A549 (cell line): ENCODE measurements at regions not wholly inside any gene's neighbourhood (a gene's known extent, or its start where the extent isn't known, plus 50 kb on each side); places are given as distances from the start of the nearest gene placed in this dataset.

Source experiments
- ATAC-seq, 2 experiments: fragments of 200-7000 bp in 1 of 2; fragments of >200 bp in 1 of 2; cut with Nextera tagmentation in 1 of 2; cut with Tn5 transposase in 1 of 2; 3 replicates each; pipeline versions ENCODE4 v1.8.0 to v1.9.1; 2018 to 2020; ENCODE audit warnings: mild to moderate bottlenecking in 1 of 2, moderate library complexity in 1 of 2
- CTCF ChIA-PET: fragments of 300-600 bp; sonication (Branson Sonifier 250); formaldehyde crosslinking; extraction: SDS; loops from one replicate; lab custom pipeline; 2021; ENCODE audit warnings: antibody characterized with exemption, inconsistent platforms; lab: Yijun Ruan, JAX
- POLR2A ChIA-PET: fragments of 350-600 bp; formaldehyde crosslinking; extraction: SDS; loops from one replicate; lab custom pipeline; 2021; ENCODE audit warnings: antibody characterized with exemption, inconsistent platforms; lab: Yijun Ruan, JAX
- DNase-seq, 2 experiments: peaks; one replicate each; pipeline versions ENCODE4 v3.0.0 to v3.0.0-alpha.2; 2011 to 2016; ENCODE audit warnings: low read depth in 1 of 2, low spot score in 1 of 2
- FAIRE-seq: peaks from 2 replicates; lab custom pipeline; 2011; peaks lifted over from hg19 to GRCh38; lab: Jason Lieb, UNC
- H3K27ac ChIP-seq, 2 experiments: fragments of >200 bp; sonication (Bioruptor Twin); formaldehyde crosslinking; 3 replicates each; pipeline ENCODE4 v1.5.1; 2016 to 2017
- H3K4me1 ChIP-seq: fragments of >200 bp; sonication (Bioruptor Twin); formaldehyde crosslinking; 3 replicates; pipeline ENCODE4 v1.6.1; 2016
- H3K4me2 ChIP-seq: fragments of >200 bp; sonication (Bioruptor Twin); formaldehyde crosslinking; 3 replicates; pipeline ENCODE4 v1.6.1; 2016
- H3K4me3 ChIP-seq: fragments of >200 bp; sonication (Bioruptor Twin); formaldehyde crosslinking; 3 replicates; pipeline ENCODE4 v1.5.1; 2016
- H3K9me3 ChIP-seq: fragments of >200 bp; sonication (Bioruptor Twin); formaldehyde crosslinking; 3 replicates; pipeline ENCODE4 v1.6.1; 2016
- CBX2 ChIP-seq: fragments of 200-600 bp; sonication (generic); IDR thresholded peaks from 2 replicates; pipeline ENCODE4 v1.6.1; 2016; ENCODE audit warnings: low read depth, mild to moderate bottlenecking, borderline replicate concordance
- EHF ChIP-seq: fragments of 250-450 bp; sonication (Bioruptor Pico); IDR thresholded peaks from 2 replicates; pipeline ENCODE4 v1.5.0; 2020; ENCODE audit warnings: mild to moderate bottlenecking
- EHMT2 ChIP-seq: fragments of 200-600 bp; sonication (generic); IDR thresholded peaks from 2 replicates; pipeline ENCODE4 v1.6.1; 2016; ENCODE audit warnings: antibody characterized with exemption, low read depth, mild to moderate bottlenecking, moderate library complexity
- EP300 ChIP-seq, 2 experiments: fragments of >200 bp; sonication (Bioruptor Twin); formaldehyde crosslinking; IDR thresholded peaks; 2 replicates in 1 of 2; 3 replicates in 1 of 2; pipeline ENCODE4 v1.6.1; 2016 to 2017
- ESRRA ChIP-seq: fragments of 150-350 bp; IDR thresholded peaks from 2 replicates; pipeline ENCODE4 v1.6.1; 2014; ENCODE audit warnings: mild to moderate bottlenecking, low read length, borderline replicate concordance
- FOXS1 ChIP-seq: fragments of 250-450 bp; sonication (Bioruptor Pico); IDR thresholded peaks from 2 replicates; pipeline ENCODE4 v1.5.0; 2020; ENCODE audit warnings: mild to moderate bottlenecking, moderate library complexity
- GATA3 ChIP-seq: IDR thresholded peaks from 2 replicates; pipeline ENCODE4 v1.6.1; 2012; ENCODE audit warnings: borderline replicate concordance
- HDAC2 ChIP-seq: fragments of 200-600 bp; sonication (generic); IDR thresholded peaks from 2 replicates; pipeline ENCODE4 v1.6.1; 2016
- HOXB13 ChIP-seq: fragments of 250-450 bp; sonication (Bioruptor Pico); IDR thresholded peaks from 2 replicates; pipeline ENCODE4 v1.5.0; 2020; ENCODE audit warnings: low read depth, mild to moderate bottlenecking, moderate library complexity
- JUNB ChIP-seq: fragments of >200 bp; sonication (Bioruptor Twin); formaldehyde crosslinking; IDR thresholded peaks from 2 replicates; pipeline ENCODE4 v1.6.1; 2016
- KDM1A ChIP-seq: fragments of 200-600 bp; sonication (generic); IDR thresholded peaks from 2 replicates; pipeline ENCODE4 v1.6.1; 2016; ENCODE audit warnings: low read depth, mild to moderate bottlenecking
- MYC ChIP-seq: IDR thresholded peaks from 2 replicates; pipeline ENCODE4 v1.6.1; 2012; ENCODE audit warnings: mild to moderate bottlenecking, inconsistent platforms, low read length, improper control_type of control experiment, borderline replicate concordance
- NFE2L2 ChIP-seq: fragments of 150-350 bp; conservative IDR thresholded peaks from 2 replicates; pipeline ENCODE4 v1.6.1; 2014; ENCODE audit warnings: low read length
- NR3C1 ChIP-seq: fragments of >200 bp; sonication (Bioruptor Twin); formaldehyde crosslinking; IDR thresholded peaks from 3 replicates; pipeline ENCODE4 v1.6.1; 2017
- PHF8 ChIP-seq: fragments of 200-600 bp; sonication (generic); IDR thresholded peaks from 2 replicates; pipeline ENCODE4 v1.6.1; 2016; ENCODE audit warnings: low read depth, mild to moderate bottlenecking, antibody characterized with exemption, moderate library complexity, borderline replicate concordance
- POLR2A ChIP-seq: IDR thresholded peaks from 2 replicates; pipeline ENCODE4 v1.6.1; 2012; ENCODE audit warnings: mild to moderate bottlenecking, low read length
- POLR2AphosphoS2 ChIP-seq: conservative IDR thresholded peaks from 2 replicates; pipeline ENCODE4 v1.6.1; 2012; ENCODE audit warnings: low read length, improper control_type of control experiment, inconsistent platforms
- TP53 ChIP-seq: fragments of 250-450 bp; sonication (Bioruptor Pico); IDR thresholded peaks from 2 replicates; pipeline ENCODE4 v1.5.0; 2021; ENCODE audit warnings: mild to moderate bottlenecking, moderate library complexity
- ZC3H11A ChIP-seq: fragments of 450-650 bp; IDR thresholded peaks from 2 replicates; pipeline ENCODE4 v1.6.1; 2014; ENCODE audit warnings: antibody characterized with exemption, mild to moderate bottlenecking
- ZNF302 ChIP-seq: fragments of 250-450 bp; sonication (Bioruptor Pico); IDR thresholded peaks from 2 replicates; pipeline ENCODE4 v1.9.0; 2021; ENCODE audit warnings: inconsistent platforms, mild to moderate bottlenecking, moderate library complexity
- WGBS: methylation state at CpG from one replicate; pipeline ENCODE4 v1.1.6; 2017; ENCODE audit errors: missing lambda C conversion rate; 5-methylcytosine and 5-hydroxymethylcytosine counted together
- TF ChIP-seq, protein P1 (sequence below): fragments of >200 bp; sonication (Bioruptor Twin); formaldehyde crosslinking; IDR thresholded peaks from 3 replicates; pipeline ENCODE4 v1.5.1; 2016
- TF ChIP-seq, protein P2 (sequence below): IDR thresholded peaks from 2 replicates; pipeline ENCODE4 v1.6.1; 2012
- TF ChIP-seq, protein P3 (sequence below): IDR thresholded peaks from 2 replicates; pipeline ENCODE4 v1.6.1; 2012
- TF ChIP-seq, protein P4 (sequence below): fragments of >200 bp; sonication (Bioruptor Twin); formaldehyde crosslinking; IDR thresholded peaks from 2 replicates; pipeline ENCODE4 v1.6.1; 2016

DNA sequence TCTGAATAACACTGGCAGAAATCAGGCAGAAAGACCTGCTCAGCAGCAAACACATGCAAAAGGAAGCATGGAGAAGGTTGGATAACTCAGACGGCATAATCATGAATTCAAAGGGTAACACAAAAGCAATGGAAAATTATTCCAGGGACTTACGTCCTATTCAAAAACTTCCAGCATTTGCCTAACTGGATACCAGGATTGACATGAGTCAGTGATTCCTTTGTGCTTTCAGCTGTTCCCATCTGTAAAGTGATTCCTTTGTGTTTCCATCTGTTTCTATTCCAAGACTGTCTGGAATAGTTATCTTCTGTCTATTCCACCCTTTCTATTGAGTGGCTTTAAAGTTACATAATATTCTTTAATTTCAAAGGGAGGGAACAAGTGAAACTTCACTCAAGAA lies 1361.7 kb upstream of the CDH9 start:
- no peak overlapping the region for H3K4me2 ChIP-seq
- POLR2A ChIA-PET, result no interaction called here
- DNase-seq, result no peak
- no peak for TF ChIP-seq HDAC2
- no peak for TF ChIP-seq TP53 (CRISPR knock-in tag)
- no peak for TF ChIP-seq NR3C1
- no peak for TF ChIP-seq JUNB
- TF ChIP-seq, protein P1, sequence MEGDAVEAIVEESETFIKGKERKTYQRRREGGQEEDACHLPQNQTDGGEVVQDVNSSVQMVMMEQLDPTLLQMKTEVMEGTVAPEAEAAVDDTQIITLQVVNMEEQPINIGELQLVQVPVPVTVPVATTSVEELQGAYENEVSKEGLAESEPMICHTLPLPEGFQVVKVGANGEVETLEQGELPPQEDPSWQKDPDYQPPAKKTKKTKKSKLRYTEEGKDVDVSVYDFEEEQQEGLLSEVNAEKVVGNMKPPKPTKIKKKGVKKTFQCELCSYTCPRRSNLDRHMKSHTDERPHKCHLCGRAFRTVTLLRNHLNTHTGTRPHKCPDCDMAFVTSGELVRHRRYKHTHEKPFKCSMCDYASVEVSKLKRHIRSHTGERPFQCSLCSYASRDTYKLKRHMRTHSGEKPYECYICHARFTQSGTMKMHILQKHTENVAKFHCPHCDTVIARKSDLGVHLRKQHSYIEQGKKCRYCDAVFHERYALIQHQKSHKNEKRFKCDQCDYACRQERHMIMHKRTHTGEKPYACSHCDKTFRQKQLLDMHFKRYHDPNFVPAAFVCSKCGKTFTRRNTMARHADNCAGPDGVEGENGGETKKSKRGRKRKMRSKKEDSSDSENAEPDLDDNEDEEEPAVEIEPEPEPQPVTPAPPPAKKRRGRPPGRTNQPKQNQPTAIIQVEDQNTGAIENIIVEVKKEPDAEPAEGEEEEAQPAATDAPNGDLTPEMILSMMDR, result no peak
- no peak for TF ChIP-seq ESRRA
- no peak for TF ChIP-seq EP300 (IDR thresholded peaks at IDR 0.05)
- no peak for TF ChIP-seq ZNF302 (CRISPR knock-in tag)
- TF ChIP-seq POLR2AphosphoS2, result no peak
- TF ChIP-seq, protein P2, sequence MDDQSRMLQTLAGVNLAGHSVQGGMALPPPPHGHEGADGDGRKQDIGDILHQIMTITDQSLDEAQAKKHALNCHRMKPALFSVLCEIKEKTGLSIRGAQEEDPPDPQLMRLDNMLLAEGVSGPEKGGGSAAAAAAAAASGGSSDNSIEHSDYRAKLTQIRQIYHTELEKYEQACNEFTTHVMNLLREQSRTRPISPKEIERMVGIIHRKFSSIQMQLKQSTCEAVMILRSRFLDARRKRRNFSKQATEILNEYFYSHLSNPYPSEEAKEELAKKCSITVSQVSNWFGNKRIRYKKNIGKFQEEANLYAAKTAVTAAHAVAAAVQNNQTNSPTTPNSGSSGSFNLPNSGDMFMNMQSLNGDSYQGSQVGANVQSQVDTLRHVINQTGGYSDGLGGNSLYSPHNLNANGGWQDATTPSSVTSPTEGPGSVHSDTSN, result no peak
- no peak for TF ChIP-seq MYC
- no peak for TF ChIP-seq ZC3H11A
- no peak for TF ChIP-seq CBX2
- TF ChIP-seq, all 56 proteins: peak for 0
- FAIRE-seq (no peak), ATAC-seq (no peak)
- Histone ChIP-seq H3K9me3 (no peaks in the 10 kb centered on the region), H3K27ac (no peak overlapping the region), H3K4me3 (no peak overlapping the region), H3K4me1 (no peaks in the 10 kb centered on the region)
- CTCF ChIA-PET, result no interaction called here
- 80% methylated on average over 2 of the region's 2 CpGs for WGBS

DNA sequence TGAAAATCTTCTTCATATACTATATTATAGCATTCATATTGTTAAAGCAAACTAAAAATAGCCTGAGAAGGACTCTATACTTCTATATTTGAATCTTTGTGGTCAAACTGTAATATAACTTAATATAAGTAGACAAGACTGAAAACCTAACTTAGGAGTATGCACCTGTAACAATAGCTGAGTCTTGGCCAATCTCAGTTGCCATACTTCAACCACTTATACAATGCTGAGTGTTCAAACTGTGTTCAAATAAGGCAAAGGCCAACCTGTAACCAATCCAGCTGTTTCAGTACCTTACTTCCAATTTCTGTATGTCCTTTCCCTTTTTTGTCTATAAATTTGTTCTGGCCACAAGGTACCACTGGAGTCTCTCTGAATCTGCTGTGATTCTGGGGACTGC lies 1360.8 kb upstream of the CDH9 start:
- TF ChIP-seq, protein P3, sequence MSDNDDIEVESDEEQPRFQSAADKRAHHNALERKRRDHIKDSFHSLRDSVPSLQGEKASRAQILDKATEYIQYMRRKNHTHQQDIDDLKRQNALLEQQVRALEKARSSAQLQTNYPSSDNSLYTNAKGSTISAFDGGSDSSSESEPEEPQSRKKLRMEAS, result no peak
- TF ChIP-seq KDM1A (no peak), GATA3 (no peak), EHMT2 (no peak), FOXS1 (CRISPR knock-in tag) (no peak), POLR2A (no peak), ZNF302 (CRISPR knock-in tag) (no peak), HOXB13 (CRISPR knock-in tag) (no peak), EHF (no peak), NFE2L2 (no peak), TP53 (CRISPR knock-in tag) (no peak), PHF8 (no peak)
- TF ChIP-seq, protein P2, result no peak
- TF ChIP-seq, protein P4, sequence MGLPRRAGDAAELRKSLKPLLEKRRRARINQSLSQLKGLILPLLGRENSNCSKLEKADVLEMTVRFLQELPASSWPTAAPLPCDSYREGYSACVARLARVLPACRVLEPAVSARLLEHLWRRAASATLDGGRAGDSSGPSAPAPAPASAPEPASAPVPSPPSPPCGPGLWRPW, result no peak
- TF ChIP-seq, all 56 proteins: peak for 0

More for the DNA sequence above, 1360.8 kb upstream of the CDH9 start:
- Histone ChIP-seq H3K27ac (no peak overlapping the region), H3K9me3 (no peaks in the 10 kb centered on the region), H3K4me2 (no peak overlapping the region), H3K4me1 (no peaks in the 10 kb centered on the region), H3K4me3 (no peak overlapping the region)
- ChIA-PET CTCF (interaction anchor here (0.6 kb wide), 1 partner anchor 81 kb away, joined by 3 read pairs; no protein-coding TSS in a partner anchor), POLR2A (no interaction called here)
- no peak for DNase-seq
- no peak for ATAC-seq
- no peak for FAIRE-seq
